HG02571 (cell line): ENCODE measurements at regions not wholly inside any gene's neighbourhood (a gene's known extent, or its start where the extent isn't known, plus 50 kb on each side); places are given as distances from the start of the nearest gene placed in this dataset.

Source experiments
- ATAC-seq: cut with Tn5 transposase; IDR thresholded peaks from one replicate; pipeline ENCODE4 v1.9.1; 2021; ENCODE audit warnings: mild to moderate bottlenecking, moderate library complexity; ENCODE audit not compliant: unreplicated experiment

GRCh38 chr9:110048403-110048975 is 159.5 kb downstream of the C9orf152 start:
- ATAC-seq: peak; percentile 70

GRCh38 chr9:110048976-110049698 is 158.8 kb downstream of the C9orf152 start:
- peak; percentile 20 for ATAC-seq

GRCh38 chr9:110049699-110050450 is 158.1 kb downstream of the C9orf152 start:
- ATAC-seq: peak; percentile 10

- peak; percentile 31 for ATAC-seq
Measured at GRCh38 chr9:110050925-110051355, 157.0 kb downstream of the C9orf152 start.

- ATAC-seq: no peak
Measured at GRCh38 chr9:110056062-110056461, 151.9 kb downstream of the C9orf152 start.

GRCh38 chr9:110058304-110058953 is 149.5 kb downstream of the C9orf152 start:
- ATAC-seq: no peak

- ATAC-seq: no peak
Measured at GRCh38 chr9:110059461-110059860, 148.5 kb downstream of the C9orf152 start.

GRCh38 chr9:110064803-110065202 is 143.2 kb downstream of the C9orf152 start:
- ATAC-seq: no peak

- ATAC-seq: no peak
Measured at GRCh38 chr9:110065532-110065931, 142.4 kb downstream of the C9orf152 start.

- no peak for ATAC-seq
Measured at GRCh38 chr9:110066929-110067716, 140.8 kb downstream of the C9orf152 start.

GRCh38 chr9:110068212-110068611 is 139.7 kb downstream of the C9orf152 start:
- ATAC-seq: no peak

- ATAC-seq: no peak
Measured at GRCh38 chr9:110069326-110070248, 138.4 kb downstream of the C9orf152 start.

GRCh38 chr9:110072597-110073355 is 135.2 kb downstream of the C9orf152 start:
- ATAC-seq: no peak

GRCh38 chr9:110073356-110073905 is 134.5 kb downstream of the C9orf152 start:
- no peak for ATAC-seq

- ATAC-seq: no peak
Measured at GRCh38 chr9:110076894-110077725, 130.8 kb downstream of the C9orf152 start.

- ATAC-seq: no peak
Measured at GRCh38 chr9:110077925-110078324, 130.0 kb downstream of the C9orf152 start.

GRCh38 chr9:110078604-110079003 is 129.4 kb downstream of the C9orf152 start:
- no peak for ATAC-seq

GRCh38 chr9:110081395-110081794 is 126.6 kb downstream of the C9orf152 start:
- ATAC-seq: no peak
